GM12878 (cell line): ENCODE measurements at regions not wholly inside any gene's neighbourhood (a gene's known extent, or its start where the extent isn't known, plus 50 kb on each side); places are given as distances from the start of the nearest gene placed in this dataset.

Experiments
- CTCF ChIP-seq, 3 experiments: IDR thresholded peaks in 2 of 3; conservative IDR thresholded peaks in 1 of 3; 2 replicates each; pipeline ENCODE4 v1.5.1; 2011; ENCODE audit warnings: low read depth in 3 of 3, low read length in 3 of 3, mild to moderate bottlenecking in 3 of 3, control low read depth in 2 of 3, moderate library complexity in 2 of 3, inconsistent platforms in 1 of 3, mixed read lengths in 1 of 3; ENCODE audit not compliant: control insufficient read depth in 2 of 3, insufficient read depth in 1 of 3; ENCODE audit errors: extremely low read depth in 1 of 3
- POLR2A ChIP-seq: IDR thresholded peaks from 2 replicates; pipeline ENCODE4 v1.6.1; 2011; ENCODE audit warnings: low read depth, mild to moderate bottlenecking, low read length

GRCh38 chr10:53713431-53713830 is 940.8 kb upstream of the MBL2 start:
- TF ChIP-seq POLR2A: no peak
- no peak for TF ChIP-seq CTCF (IDR thresholded peaks at IDR 0.05 in 2 of 3, conservative IDR thresholded peaks at IDR 0.05 in 1 of 3; ENCODE audit: control insufficient read depth in 2 of 3, extremely low read depth in 1 of 3, insufficient read depth in 1 of 3, low read depth in 3 of 3, low read length in 3 of 3)
